Adrenal gland (tissue), 9 donors: ENCODE measurements at regions not wholly inside any gene's neighbourhood (a gene's known extent, or its start where the extent isn't known, plus 50 kb on each side); places are given as distances from the start of the nearest gene placed in this dataset.

Experiments
- DNase-seq, 7 donors: peaks; one replicate each; pipeline ENCODE4 v3.0.0-alpha.2; 2019 to 2020
- H3K27ac ChIP-seq, 5 donors: fragments of 200-600 bp; sonication (generic) in 4 of 5; 1 replicate in 3 of 5; 2 replicates in 2 of 5; pipeline versions ENCODE4 v1.5.1 to v1.8.0; 2016 to 2020; ENCODE audit warnings: mild to moderate bottlenecking in 1 of 5
- H3K27me3 ChIP-seq: fragments of 200-600 bp; 2 replicates; pipeline ENCODE4 v1.8.0; 2021
- H3K36me3 ChIP-seq, 2 donors: fragments of 200-600 bp; replicated peaks in 1 of 2; 1 replicate in 1 of 2; 2 replicates in 1 of 2; pipeline versions ENCODE4 v1.5.1 to v1.8.0; 2018 to 2022
- H3K4me1 ChIP-seq, 2 donors: fragments of 200-600 bp; replicated peaks in 1 of 2; 1 replicate in 1 of 2; 2 replicates in 1 of 2; pipeline versions ENCODE4 v1.5.1 to v1.8.0; 2018 to 2021
- H3K4me3 ChIP-seq, 4 donors: fragments of 200-600 bp; sonication (generic) in 3 of 4; one replicate each; pipeline ENCODE4 v1.5.1; 2016 to 2018
- H3K9me3 ChIP-seq, 3 donors: fragments of 200-600 bp; sonication (generic) in 1 of 3; replicated peaks in 1 of 3; 1 replicate in 2 of 3; 2 replicates in 1 of 3; pipeline versions ENCODE4 v1.5.1 to v1.8.0; 2016 to 2021
- CTCF ChIP-seq, 6 experiments: fragments of 450-650 bp in 4 of 6; fragments of 200-600 bp in 2 of 6; sonication (generic) in 1 of 6; IDR thresholded peaks; 1 replicate in 5 of 6; 2 replicates in 1 of 6; pipeline versions ENCODE4 v1.5.1 to v1.8.0; 2016 to 2021; ENCODE audit warnings: antibody characterized with exemption in 6 of 6, mild to moderate bottlenecking in 2 of 6, moderate library complexity in 1 of 6
- POLR2A ChIP-seq, 2 donors: fragments of 450-650 bp; IDR thresholded peaks; one replicate each; pipeline ENCODE4 v1.6.1; 2017; ENCODE audit warnings: antibody characterized with exemption in 2 of 2, mild to moderate bottlenecking in 2 of 2, moderate library complexity in 1 of 2
- WGBS, 4 donors: extraction: QIAGEN DNeasy Blood & Tissue Kit in 2 of 4; methylation state at CpG; one replicate each; pipeline versions ENCODE4 v1.1.5 to v1.1.7; 2013 to 2017; 5-methylcytosine and 5-hydroxymethylcytosine counted together
- intact Hi-C, 2 donors: fragments of 100-400 bp; cut with DNase I; formaldehyde crosslinking; loops; one replicate each; pipeline versions ENCODE4 v1.14.1 to v1.15.0; 2022 to 2023
- donor health status: healthy with polysubstance abuse.
- donor health status: Bipolar disorder and iron deficiency.
- donor health status: DM: yes; HTN: yes; CAD: no.
- donor health status: DM: no; HTN: no; CAD: no.
- donor health status: DM: no; HTN: no; CAD: no.

DNA sequence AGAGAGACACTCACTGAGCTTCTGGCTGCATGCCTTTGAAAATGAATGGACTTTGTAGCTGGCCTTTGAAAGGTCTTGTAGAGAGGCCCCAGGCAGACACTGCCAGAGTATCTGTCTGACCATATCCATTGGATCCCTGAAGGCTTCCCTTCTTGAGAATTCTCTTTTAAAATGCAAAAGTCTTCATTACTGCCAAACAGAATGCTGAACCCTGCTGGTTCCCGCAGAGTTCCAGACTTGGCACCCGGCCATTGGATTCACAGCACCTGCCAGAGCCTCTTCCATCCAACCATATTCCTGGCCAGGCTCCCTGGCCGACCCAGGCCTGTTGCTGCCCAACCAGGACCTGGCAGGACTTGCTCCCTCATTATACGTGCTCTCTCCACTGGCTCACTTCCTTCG, 182.5 kb downstream of the GXYLT1 start:
- no peak overlapping the region for H3K27ac ChIP-seq
- WGBS, 4 donors, result 70 to 77% (median 74%) methylated on average over 4 to 5 of the region's 5 CpGs
- H3K27me3 ChIP-seq, result no peaks in the 10 kb centered on the region
- intact Hi-C loops, result no loop called here
- no peak overlapping the region for H3K4me3 ChIP-seq
- H3K36me3 ChIP-seq, result no peaks in the 10 kb centered on the region
- DNase-seq, result peak in 2 of 7 donors; percentile 7 to 21
- H3K9me3 ChIP-seq, result no peaks in the 10 kb centered on the region
- H3K4me1 ChIP-seq, result no peaks in the 10 kb centered on the region
- TF ChIP-seq POLR2A (IDR thresholded peaks at IDR 0.05) (no peak), CTCF (IDR thresholded peaks at IDR 0.05) (no peak)

GRCh38 chr12:41959271-41959670, 185.4 kb downstream of the GXYLT1 start:
- no peak for DNase-seq
- Histone ChIP-seq H3K27ac (no peak overlapping the region), H3K4me1 (no peaks in the 10 kb centered on the region), H3K27me3 (no peaks in the 10 kb centered on the region), H3K9me3 (no peaks in the 10 kb centered on the region), H3K36me3 (no peaks in the 10 kb centered on the region), H3K4me3 (no peak overlapping the region)
- TF ChIP-seq POLR2A (IDR thresholded peaks at IDR 0.05) (no peak), CTCF (IDR thresholded peaks at IDR 0.05) (no peak)
- intact Hi-C loops, result no loop called here
- 66 to 84% (median 78%) methylated on average over 2 of the region's 2 CpGs for WGBS, 4 donors

GRCh38 chr12:41956353-41956752, 188.3 kb downstream of the GXYLT1 start:
- no peak for DNase-seq
- Histone ChIP-seq H3K9me3 (no peaks in the 10 kb centered on the region), H3K4me3 (no peak overlapping the region), H3K36me3 (no peaks in the 10 kb centered on the region), H3K27me3 (no peaks in the 10 kb centered on the region), H3K4me1 (no peaks in the 10 kb centered on the region), H3K27ac (no peak overlapping the region)
- intact Hi-C loops, result no loop called here
- no peak for TF ChIP-seq CTCF (IDR thresholded peaks at IDR 0.05)
- no peak for TF ChIP-seq POLR2A (IDR thresholded peaks at IDR 0.05)
- WGBS, 4 donors, result 54 to 59% (median 55%) methylated on average over 2 of the region's 2 CpGs

DNA sequence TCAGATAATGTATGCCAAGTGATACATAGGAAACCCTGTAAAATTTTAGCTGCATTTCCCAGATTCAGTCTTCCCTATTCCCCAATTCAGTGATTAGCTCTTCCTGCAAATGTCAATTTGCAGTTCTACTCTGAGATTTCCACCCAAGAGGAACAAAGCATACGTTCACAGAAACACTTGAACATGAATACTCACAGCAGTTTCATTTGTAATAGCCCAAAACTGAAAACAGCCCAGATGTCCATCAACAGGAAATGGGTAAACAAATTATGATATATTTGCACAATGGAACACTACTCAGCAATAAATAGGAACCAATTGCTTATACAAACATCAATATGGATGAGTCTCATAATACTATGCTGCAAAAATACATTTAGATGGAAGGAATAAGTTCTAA, 194.2 kb downstream of the GXYLT1 start:
- no peak for DNase-seq
- intact Hi-C loops, result no loop called here
- H3K27ac ChIP-seq, result no peak overlapping the region
- no peak for TF ChIP-seq CTCF (IDR thresholded peaks at IDR 0.05)
- no peak for TF ChIP-seq POLR2A (IDR thresholded peaks at IDR 0.05)
- no peaks in the 10 kb centered on the region for H3K36me3 ChIP-seq
- no peak overlapping the region for H3K4me3 ChIP-seq
- 0 to 44% (median 31%) methylated on average over 1 of the region's 1 CpG for WGBS, 4 donors
- H3K27me3 ChIP-seq, result no peaks in the 10 kb centered on the region
- H3K4me1 ChIP-seq, result no peaks in the 10 kb centered on the region
- H3K9me3 ChIP-seq, result no peaks in the 10 kb centered on the region
